ENCODE measurements at regions not wholly inside any gene's neighbourhood (a gene's known extent, or its start where the extent isn't known, plus 50 kb on each side); places are given as distances from the start of the nearest gene placed in this dataset.

DNA sequence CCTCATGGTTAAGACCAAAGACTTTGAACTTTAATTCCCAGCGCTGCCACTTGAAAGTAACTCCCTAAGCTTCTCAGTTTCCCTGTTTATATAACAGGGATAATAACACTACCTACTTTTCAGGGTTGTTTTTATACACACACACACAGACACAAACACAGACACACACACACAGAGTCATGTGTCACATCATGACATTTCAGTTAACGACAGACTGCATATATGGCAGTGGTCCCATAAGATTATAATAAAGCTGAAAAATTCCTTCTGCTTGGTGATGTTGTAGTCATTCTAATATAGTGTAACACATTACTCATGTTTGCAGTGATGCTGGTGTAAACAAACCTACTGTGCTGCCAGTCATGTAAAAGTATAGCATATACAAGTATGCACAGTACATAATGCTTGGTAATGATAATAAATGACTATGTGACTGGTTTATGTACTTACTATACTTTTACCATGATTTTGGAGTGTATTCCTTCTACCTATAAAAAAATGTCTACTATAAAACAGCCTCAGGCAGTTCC, 89.2 kb upstream of the ITGA4 start:
- CTCF ChIA-PET, result no interaction called here
- DNase-seq (ENCODE audit: low read depth), result no peak

GRCh38 chr2:181370126-181370525, 87.1 kb upstream of the ITGA4 start:
- Histone ChIP-seq H3K4me3 (ENCODE audit: low read depth, low read length) (no peak overlapping the region), H3K27me3 (ENCODE audit: control insufficient read depth, insufficient read depth, low read length) (no peaks in the 10 kb centered on the region), H3K36me3 (ENCODE audit: control insufficient read depth, insufficient read depth, low read length) (no peaks in the 10 kb centered on the region)
- CTCF ChIA-PET, result no interaction called here
- POLR2A ChIA-PET, result no interaction called here
- DNase-seq (ENCODE audit: low read depth), result no peak
- TF ChIP-seq, protein P1, sequence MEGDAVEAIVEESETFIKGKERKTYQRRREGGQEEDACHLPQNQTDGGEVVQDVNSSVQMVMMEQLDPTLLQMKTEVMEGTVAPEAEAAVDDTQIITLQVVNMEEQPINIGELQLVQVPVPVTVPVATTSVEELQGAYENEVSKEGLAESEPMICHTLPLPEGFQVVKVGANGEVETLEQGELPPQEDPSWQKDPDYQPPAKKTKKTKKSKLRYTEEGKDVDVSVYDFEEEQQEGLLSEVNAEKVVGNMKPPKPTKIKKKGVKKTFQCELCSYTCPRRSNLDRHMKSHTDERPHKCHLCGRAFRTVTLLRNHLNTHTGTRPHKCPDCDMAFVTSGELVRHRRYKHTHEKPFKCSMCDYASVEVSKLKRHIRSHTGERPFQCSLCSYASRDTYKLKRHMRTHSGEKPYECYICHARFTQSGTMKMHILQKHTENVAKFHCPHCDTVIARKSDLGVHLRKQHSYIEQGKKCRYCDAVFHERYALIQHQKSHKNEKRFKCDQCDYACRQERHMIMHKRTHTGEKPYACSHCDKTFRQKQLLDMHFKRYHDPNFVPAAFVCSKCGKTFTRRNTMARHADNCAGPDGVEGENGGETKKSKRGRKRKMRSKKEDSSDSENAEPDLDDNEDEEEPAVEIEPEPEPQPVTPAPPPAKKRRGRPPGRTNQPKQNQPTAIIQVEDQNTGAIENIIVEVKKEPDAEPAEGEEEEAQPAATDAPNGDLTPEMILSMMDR (IDR thresholded peaks at IDR 0.05; ENCODE audit: insufficient read depth, low read depth, low read length), result no peak

More for the DNA sequence above, 89.2 kb upstream of the ITGA4 start:
- POLR2A ChIA-PET, result no interaction called here
- no peaks in the 10 kb centered on the region for H3K36me3 ChIP-seq (ENCODE audit: control insufficient read depth, insufficient read depth, low read length)
- H3K4me3 ChIP-seq (ENCODE audit: low read depth, low read length), result no peak overlapping the region
- TF ChIP-seq, protein P1 (IDR thresholded peaks at IDR 0.05; ENCODE audit: insufficient read depth, low read depth, low read length), result no peak
- H3K27me3 ChIP-seq (ENCODE audit: control insufficient read depth, insufficient read depth, low read length), result no peaks in the 10 kb centered on the region

DNA sequence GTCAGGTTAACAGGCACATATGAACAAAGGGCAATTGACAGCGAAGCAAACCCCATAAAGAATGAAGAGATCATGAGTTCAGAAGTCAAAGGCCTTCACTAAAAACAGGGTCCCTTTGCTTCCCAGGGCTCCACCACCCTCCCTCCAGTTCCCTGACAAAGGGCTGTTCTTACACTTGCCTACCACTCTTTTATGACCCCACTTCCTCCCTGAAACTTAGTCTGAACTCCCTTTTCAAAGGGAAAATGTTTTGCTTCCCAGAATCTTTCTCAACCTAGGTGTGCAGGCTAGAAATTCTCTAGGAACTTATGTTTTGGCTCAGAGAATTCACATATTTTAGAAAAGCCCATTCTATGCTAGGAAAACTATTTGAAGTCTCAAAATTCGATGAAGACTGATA, 86.0 kb upstream of the ITGA4 start:
- no peak overlapping the region for H3K4me3 ChIP-seq (ENCODE audit: low read depth, low read length)
- CTCF ChIA-PET, result no interaction called here
- no peaks in the 10 kb centered on the region for H3K27me3 ChIP-seq (ENCODE audit: control insufficient read depth, insufficient read depth, low read length)
- no peaks in the 10 kb centered on the region for H3K36me3 ChIP-seq (ENCODE audit: control insufficient read depth, insufficient read depth, low read length)
- no peak for DNase-seq (ENCODE audit: low read depth)
- POLR2A ChIA-PET, result no interaction called here
- TF ChIP-seq, protein P1 (IDR thresholded peaks at IDR 0.05; ENCODE audit: insufficient read depth, low read depth, low read length), result no peak

DNA sequence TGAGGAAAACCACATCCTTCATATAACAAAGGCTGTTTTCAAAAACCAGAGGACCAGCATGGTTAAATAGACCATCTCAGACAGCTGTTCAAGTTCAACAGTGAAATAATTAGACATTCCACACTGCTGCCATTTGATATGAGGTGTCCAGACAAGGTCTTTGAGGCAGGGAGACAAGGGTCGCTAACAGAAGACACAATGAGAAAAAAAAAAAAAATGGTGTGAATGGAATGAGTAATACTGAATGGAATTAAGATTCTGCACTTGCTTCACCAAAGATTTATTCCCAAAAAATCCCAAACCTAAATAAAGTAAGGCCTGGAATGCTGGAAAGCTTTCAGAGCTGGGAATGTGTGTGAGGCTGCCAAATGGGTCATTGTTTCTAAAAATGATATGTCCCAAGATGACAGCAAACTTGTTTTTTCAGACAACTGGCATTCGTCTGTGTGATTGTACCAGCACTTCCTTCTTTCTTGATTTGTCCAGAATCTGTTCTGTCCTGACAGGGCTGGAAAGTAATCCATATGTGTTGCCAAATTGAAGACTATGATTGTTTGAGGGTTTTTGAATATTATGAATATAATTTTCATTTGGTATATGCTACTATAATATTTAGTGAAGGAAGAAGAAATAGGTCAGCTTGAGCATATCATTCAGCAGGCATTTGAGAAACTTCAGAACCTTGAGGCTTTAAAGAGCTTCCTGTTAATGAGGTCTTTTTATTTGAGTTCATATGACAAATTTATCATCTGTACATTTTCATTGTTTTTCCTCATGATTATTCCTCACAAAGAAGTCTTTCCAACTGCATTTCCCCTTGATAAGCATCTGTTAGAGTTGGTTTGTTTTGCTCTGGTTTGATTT, 85.2 kb upstream of the ITGA4 start:
- Histone ChIP-seq H3K36me3 (ENCODE audit: control insufficient read depth, insufficient read depth, low read length) (no peaks in the 10 kb centered on the region), H3K4me3 (ENCODE audit: low read depth, low read length) (no peak overlapping the region), H3K27me3 (ENCODE audit: control insufficient read depth, insufficient read depth, low read length) (no peaks in the 10 kb centered on the region)
- no peak for DNase-seq (ENCODE audit: low read depth)
- POLR2A ChIA-PET, result no interaction called here
- TF ChIP-seq, protein P1 (IDR thresholded peaks at IDR 0.05; ENCODE audit: insufficient read depth, low read depth, low read length), result no peak
- CTCF ChIA-PET, result interaction anchor here (1.1 to 2.2 kb wide), 2 partner anchors 8 to 266 kb away, joined by 3 to 6 read pairs; no protein-coding TSS in a partner anchor

GRCh38 chr2:181372646-181373040, 84.5 kb upstream of the ITGA4 start:
- Histone ChIP-seq H3K27me3 (ENCODE audit: control insufficient read depth, insufficient read depth, low read length) (no peaks in the 10 kb centered on the region), H3K4me3 (ENCODE audit: low read depth, low read length) (no peak overlapping the region), H3K36me3 (ENCODE audit: control insufficient read depth, insufficient read depth, low read length) (no peaks in the 10 kb centered on the region)
- POLR2A ChIA-PET, result no interaction called here
- CTCF ChIA-PET, result interaction anchor here (1.1 to 2.2 kb wide), 3 partner anchors 8 to 267 kb away, joined by 3 to 6 read pairs (median 3); no protein-coding TSS in a partner anchor
- DNase-seq (ENCODE audit: low read depth), result no peak
- TF ChIP-seq, protein P1 (IDR thresholded peaks at IDR 0.05; ENCODE audit: insufficient read depth, low read depth, low read length), result no peak
